GM13977 (cell line): ENCODE measurements at regions not wholly inside any gene's neighbourhood (a gene's known extent, or its start where the extent isn't known, plus 50 kb on each side); places are given as distances from the start of the nearest gene placed in this dataset.

ENCODE experiments used
- DNase-seq: peaks from one replicate; pipeline ENCODE4 v3.0.0; 2012; ENCODE audit warnings: low spot score
- in situ Hi-C: fragments of 300-500 bp; cut with MboI; formaldehyde crosslinking; loops from one replicate; pipeline ENCODE4 v1.12.0; 2022; ENCODE audit warnings: low sequenced_read_pairs, low pct_unique_long_range_greater_than_20kb, mixed read lengths, inconsistent platforms; ENCODE audit not compliant: unreplicated experiment
- TF ChIP-seq, protein P1 (sequence below): IDR thresholded peaks from 2 replicates; pipeline ENCODE4 v1.5.1; 2012; ENCODE audit warnings: mild to moderate bottlenecking, control low read depth; ENCODE audit not compliant: insufficient read depth; ENCODE audit errors: extremely low read depth, missing control alignments

DNA sequence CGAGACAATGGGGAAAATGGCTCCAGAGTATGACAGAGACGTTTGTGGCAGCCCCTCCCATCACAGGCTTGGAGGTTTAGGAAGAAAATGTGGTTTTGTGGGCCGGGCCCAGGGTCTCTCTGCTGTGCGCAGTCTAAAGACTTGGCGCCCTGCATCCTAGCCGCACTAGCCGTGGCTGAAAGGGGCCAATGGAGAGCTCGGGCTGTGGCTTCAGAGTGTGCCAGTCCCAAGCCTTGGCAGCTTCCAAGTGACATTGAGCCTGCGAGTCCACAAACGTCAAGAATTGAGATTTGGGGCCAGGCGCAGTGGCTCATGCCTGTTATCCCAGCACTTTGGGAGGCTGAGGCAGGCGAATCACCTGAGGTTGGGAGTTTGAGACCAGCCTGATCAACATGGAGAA is 513.1 kb downstream of the PCDH17 start:
- in situ Hi-C loops, result no loop called here
- TF ChIP-seq, protein P1, sequence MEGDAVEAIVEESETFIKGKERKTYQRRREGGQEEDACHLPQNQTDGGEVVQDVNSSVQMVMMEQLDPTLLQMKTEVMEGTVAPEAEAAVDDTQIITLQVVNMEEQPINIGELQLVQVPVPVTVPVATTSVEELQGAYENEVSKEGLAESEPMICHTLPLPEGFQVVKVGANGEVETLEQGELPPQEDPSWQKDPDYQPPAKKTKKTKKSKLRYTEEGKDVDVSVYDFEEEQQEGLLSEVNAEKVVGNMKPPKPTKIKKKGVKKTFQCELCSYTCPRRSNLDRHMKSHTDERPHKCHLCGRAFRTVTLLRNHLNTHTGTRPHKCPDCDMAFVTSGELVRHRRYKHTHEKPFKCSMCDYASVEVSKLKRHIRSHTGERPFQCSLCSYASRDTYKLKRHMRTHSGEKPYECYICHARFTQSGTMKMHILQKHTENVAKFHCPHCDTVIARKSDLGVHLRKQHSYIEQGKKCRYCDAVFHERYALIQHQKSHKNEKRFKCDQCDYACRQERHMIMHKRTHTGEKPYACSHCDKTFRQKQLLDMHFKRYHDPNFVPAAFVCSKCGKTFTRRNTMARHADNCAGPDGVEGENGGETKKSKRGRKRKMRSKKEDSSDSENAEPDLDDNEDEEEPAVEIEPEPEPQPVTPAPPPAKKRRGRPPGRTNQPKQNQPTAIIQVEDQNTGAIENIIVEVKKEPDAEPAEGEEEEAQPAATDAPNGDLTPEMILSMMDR, result no peak
- no peak for DNase-seq

DNA sequence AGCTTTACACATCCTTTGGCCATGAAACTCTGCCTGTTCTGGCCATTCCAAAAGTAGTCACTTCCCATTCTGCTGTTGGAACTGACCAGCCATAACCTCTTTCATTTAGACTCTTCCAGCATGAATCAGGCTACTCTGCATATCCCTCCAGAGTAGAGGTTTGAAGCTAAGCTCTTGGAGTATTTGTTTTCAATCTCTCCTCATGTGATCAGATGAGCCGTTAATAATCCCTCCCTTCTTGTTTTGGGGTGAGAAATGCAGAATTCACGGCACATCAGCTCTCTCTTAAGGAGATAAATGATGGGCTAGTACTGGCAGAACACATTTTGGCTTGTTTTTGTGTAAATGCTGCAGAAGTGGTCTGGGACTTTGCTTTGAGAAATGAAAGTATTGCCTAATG is 519.9 kb downstream of the PCDH17 start:
- TF ChIP-seq, protein P1, result no peak
- no peak for DNase-seq
- in situ Hi-C loops, result no loop called here

DNA sequence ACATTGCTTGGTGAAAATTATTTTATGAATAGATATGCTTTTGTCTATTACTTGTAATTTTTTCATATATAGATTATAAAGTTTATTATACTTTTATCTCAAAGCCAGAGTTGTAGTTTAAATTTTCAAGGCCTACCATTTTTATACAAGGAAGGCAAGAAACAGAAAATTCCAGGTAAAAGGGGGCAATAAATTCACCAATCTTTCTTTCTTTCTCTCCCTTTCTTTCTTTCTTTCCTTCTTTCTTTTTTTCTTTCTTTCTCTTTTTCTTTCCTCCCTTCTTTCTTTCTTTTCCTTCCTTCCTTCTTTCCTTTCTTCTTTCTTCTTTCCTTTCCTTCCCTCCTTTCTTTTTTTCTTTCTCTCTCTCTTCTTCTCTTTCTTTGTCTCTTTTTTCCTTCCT is 529.4 kb downstream of the PCDH17 start:
- no peak for DNase-seq
- in situ Hi-C loops, result no loop called here
- TF ChIP-seq, protein P1, result no peak

DNA sequence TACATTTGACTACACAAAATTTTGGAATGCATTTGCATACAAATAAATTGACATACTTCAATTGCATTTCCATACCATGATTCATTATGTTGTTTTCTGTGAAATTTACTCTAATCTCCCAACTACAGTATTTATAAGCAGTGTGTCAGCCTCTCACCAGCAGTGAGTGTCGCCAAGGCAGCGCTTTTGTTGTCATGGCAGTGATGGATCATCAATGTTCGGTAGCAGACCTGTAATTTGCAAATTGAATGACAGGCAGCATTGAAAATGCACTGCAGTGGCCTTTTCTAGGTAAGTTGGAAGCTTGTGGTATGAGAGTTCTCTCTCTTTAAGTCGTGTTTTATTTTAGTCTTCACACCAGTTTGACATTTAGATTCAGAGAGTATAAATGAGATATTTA is 534.1 kb downstream of the PCDH17 start:
- TF ChIP-seq, protein P1, result no peak
- in situ Hi-C loops, result no loop called here
- no peak for DNase-seq

DNA sequence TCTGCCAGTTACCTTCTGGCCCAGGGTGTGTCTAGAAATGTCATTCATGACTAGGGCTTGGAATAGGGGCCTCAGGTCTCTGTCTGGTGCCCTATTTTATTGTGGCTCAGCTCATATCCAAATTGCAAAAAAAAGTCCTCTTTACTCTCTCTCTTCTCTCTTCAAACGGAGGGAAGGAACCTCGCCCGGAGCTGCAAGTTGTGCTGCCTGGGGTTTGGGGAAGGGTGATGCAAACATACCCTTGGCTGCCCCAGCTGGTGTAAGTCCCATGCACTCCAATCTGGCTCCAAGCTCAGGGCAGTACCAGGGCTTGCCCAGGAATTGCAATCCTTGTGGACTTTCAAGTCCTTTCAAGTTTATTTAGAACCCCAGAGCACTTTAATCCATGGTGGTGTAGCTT is 549.6 kb downstream of the PCDH17 start:
- DNase-seq, result no peak
- TF ChIP-seq, protein P1, result no peak
- in situ Hi-C loops, result no loop called here

DNA sequence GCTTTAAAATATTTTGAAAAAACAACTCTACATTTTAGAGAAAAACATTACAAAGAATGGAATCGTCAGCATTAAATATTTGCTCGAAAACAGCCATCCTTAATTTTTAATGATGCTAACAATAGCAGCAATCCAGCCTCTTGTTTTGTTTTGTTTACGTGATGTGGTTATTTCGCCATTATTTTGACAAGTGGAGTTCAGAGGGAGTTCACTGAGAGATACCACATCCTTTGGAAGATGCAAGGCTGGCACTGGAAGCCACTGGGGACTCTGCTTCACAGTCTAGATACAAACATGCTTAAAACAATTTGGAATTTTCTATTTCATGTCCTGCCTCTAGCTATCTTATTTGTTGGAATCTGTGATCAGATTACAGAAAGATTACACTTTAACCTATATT is 556.3 kb downstream of the PCDH17 start:
- TF ChIP-seq, protein P1, result no peak
- in situ Hi-C loops, result no loop called here
- DNase-seq, result no peak

DNA sequence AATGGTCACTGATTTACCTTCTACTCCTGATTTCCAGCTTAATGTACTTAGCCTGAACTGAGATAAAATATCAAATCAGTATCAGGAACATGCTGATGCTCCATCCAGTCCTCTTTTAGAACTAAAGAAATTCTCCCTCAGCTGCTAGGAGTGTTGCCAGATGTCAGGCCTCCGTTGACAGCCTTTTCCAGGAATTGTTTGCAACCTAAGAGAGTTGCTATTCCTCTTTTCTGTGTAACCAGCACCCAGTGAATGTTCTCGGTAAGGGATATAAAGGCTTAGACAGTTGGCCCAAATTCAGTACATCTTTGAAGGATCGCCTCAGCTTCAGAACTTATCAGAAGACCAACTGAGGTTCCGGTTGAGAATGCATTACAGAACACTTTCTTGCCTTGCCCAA is 559.0 kb downstream of the PCDH17 start:
- in situ Hi-C loops, result no loop called here
- TF ChIP-seq, protein P1, result no peak
- DNase-seq, result no peak
